BLaER1 treated with 17β-estradiol and CSF1 and Interleukin-3, amounts not matched to agents 10 nM and 100 nM (cell line): ENCODE measurements at regions not wholly inside any gene's neighbourhood (a gene's known extent, or its start where the extent isn't known, plus 50 kb on each side); places are given as distances from the start of the nearest gene placed in this dataset.

Experiments used
- H3K27ac ChIP-seq, 11 experiments: shearing (Covaris generic); formaldehyde crosslinking; 2 replicates each; pipeline ENCODE4 v1.8.1; 2022
- H3K27me3 ChIP-seq, 11 experiments: shearing (Covaris generic); formaldehyde crosslinking; 2 replicates each; pipeline ENCODE4 v1.8.1; 2022
- H3K36me3 ChIP-seq, 11 experiments: shearing (Covaris generic); formaldehyde crosslinking; 2 replicates each; pipeline ENCODE4 v1.8.1; 2022
- H3K4me1 ChIP-seq, 10 experiments: shearing (Covaris generic); formaldehyde crosslinking; 2 replicates each; pipeline ENCODE4 v1.8.1; 2022
- H3K4me2 ChIP-seq, 11 experiments: shearing (Covaris generic); formaldehyde crosslinking; 2 replicates each; pipeline ENCODE4 v1.8.1; 2022
- H3K4me3 ChIP-seq, 10 experiments: shearing (Covaris generic); formaldehyde crosslinking; 2 replicates each; pipeline ENCODE4 v1.8.1; 2022
- H3K9ac ChIP-seq, 11 experiments: shearing (Covaris generic); formaldehyde crosslinking; 2 replicates each; pipeline ENCODE4 v1.8.1; 2022
- H3K9me3 ChIP-seq, 11 experiments: shearing (Covaris generic); formaldehyde crosslinking; replicated peaks in 1 of 11; 2 replicates each; pipeline ENCODE4 v1.8.1; 2022
- H4K20me1 ChIP-seq, 11 experiments: shearing (Covaris generic); formaldehyde crosslinking; 2 replicates each; pipeline ENCODE4 v1.8.1; 2022
- Cebpa-rat ChIP-seq, 11 experiments: shearing (Covaris generic); IDR thresholded peaks; 2 replicates each; pipeline ENCODE4 v1.8.1; 2022

DNA sequence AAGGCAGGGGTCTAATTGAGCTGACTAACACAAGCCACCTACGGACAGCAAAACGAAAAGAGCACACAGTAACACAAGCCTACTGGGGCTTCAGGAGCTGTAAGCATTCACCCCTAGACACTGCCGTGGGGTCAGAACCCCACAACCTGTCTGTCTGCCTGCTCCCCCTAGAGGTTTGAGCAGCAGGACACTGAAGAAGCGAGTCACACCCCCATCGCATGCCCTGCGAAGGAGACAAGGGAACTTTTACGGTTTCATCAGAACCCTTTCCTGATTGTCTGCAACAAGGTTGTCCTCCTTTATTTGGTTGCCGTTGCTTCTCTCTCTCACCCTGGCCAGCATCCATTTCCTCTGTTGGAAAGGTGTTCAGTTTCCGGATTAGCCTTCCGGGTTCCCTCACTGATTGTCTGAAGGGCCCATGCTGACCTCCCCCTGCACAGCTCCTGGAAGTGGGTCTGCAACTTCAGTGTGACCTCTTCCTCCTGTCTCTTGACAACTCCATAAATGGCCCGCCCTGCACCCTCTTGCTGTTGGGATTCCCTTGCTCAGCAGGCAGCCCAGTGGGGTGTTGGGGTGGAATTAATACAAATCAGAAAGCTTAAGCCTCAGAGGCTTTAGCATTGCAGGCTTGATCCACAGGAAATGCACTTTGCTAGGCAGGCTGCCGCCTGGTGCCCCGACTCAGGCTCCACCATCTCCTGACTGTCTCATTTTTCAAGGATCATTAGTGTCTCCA is 258.9 kb upstream of the TLE4 start:
- H3K36me3 ChIP-seq, result no peaks in the 10 kb centered on the region

DNA sequence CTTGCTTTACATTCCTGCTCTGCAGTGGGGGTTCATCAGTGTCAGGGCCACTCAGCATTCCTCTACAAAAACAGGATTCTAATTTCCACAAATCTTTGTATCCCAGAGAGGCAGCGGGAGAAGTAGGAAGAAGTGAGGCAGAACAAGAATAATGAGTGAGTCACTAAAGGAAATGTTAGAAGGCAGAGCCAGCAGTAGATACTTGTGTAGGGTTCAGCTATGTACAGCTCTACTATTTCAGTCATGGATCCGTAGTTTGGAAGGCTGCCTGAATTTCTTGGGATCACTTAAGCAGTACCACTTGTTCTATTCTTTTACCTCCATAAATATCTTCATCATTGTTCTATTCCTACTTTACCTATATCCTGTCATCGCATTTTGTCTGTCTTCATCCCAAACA is 246.3 kb upstream of the TLE4 start:
- H3K4me2 ChIP-seq, result no peak overlapping the region
- H3K4me1 ChIP-seq, result peaks cover 0 to under 1% (median 0%) of the 10 kb centered on the region in 10 experiments; a peak in 3 of 20 replicates
- H3K27me3 ChIP-seq, result no peaks in the 10 kb centered on the region
- no peak overlapping the region for H3K9ac ChIP-seq
- no peak overlapping the region for H3K27ac ChIP-seq
- H4K20me1 ChIP-seq, result no peaks in the 10 kb centered on the region
- no peaks in the 10 kb centered on the region for H3K36me3 ChIP-seq
- H3K4me3 ChIP-seq, result no peak overlapping the region
- no peak for TF ChIP-seq Cebpa-rat (IDR thresholded peaks at IDR 0.05)
- H3K9me3 ChIP-seq, result peaks cover 0 to 4% (median 0%) of the 10 kb centered on the region in 11 experiments; a peak in 1 of 22 replicates

More for the DNA sequence above, 258.9 kb upstream of the TLE4 start:
- Histone ChIP-seq H3K27ac (no peak overlapping the region), H3K9ac (no peak overlapping the region), H3K4me1 (no peaks in the 10 kb centered on the region), H3K4me3 (no peak overlapping the region), H3K27me3 (no peaks in the 10 kb centered on the region), H4K20me1 (no peaks in the 10 kb centered on the region), H3K4me2 (no peak overlapping the region), H3K9me3 (no peaks in the 10 kb centered on the region)
- TF ChIP-seq Cebpa-rat (IDR thresholded peaks at IDR 0.05), result no peak

DNA sequence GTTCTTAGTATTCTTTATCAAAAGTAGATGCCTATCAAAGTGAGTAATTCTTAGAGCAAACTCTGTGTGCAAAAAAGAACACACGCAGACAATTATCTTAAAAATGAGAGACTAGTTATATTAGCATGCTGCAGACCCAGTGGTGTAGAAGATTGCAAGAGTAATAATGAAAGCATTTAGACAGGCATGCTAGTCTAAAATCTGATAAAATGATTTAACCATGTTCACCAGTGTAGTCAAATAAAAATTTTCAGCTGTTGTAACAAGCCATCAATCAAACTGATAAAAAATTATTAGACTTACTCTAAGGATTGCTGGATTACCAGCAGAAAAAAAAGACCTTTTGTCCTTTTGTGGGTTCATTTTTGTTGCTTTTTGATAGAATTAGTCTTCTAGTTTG is 241.9 kb upstream of the TLE4 start:
- Histone ChIP-seq H3K36me3 (no peaks in the 10 kb centered on the region), H3K4me2 (no peak overlapping the region), H4K20me1 (no peaks in the 10 kb centered on the region), H3K4me3 (no peak overlapping the region), H3K9me3 (no peaks in the 10 kb centered on the region), H3K27me3 (no peaks in the 10 kb centered on the region), H3K4me1 (peaks cover 0 to 11% (median 0%) of the 10 kb centered on the region in 10 experiments; a peak in 5 of 20 replicates), H3K27ac (no peak overlapping the region), H3K9ac (no peak overlapping the region)
- no peak for TF ChIP-seq Cebpa-rat (IDR thresholded peaks at IDR 0.05)

DNA sequence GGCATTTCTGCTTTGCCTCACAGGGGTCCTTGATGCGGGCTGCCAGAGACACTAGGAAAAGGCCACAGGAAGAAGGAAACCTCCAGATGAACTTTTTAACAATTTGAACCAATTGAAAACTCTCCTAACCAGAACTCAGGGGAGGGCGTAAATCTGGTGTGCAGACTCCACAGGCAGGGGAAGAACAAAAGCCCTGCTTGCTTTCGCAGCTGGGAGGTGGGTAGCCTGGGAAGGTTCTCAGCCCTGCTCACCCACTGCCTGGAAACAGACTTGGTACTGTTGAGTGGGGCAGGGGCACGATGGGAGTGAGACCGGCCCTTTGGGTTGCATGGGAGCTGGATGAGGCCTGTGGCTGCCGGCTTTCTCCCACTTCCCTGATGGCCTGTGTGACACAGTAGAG is 237.8 kb upstream of the TLE4 start:
- no peak overlapping the region for H3K27ac ChIP-seq
- no peak overlapping the region for H3K4me3 ChIP-seq
- H3K36me3 ChIP-seq, result peaks cover 0 to 4% (median 0%) of the 10 kb centered on the region in 11 experiments; a peak in 1 of 22 replicates
- H3K9ac ChIP-seq, result no peak overlapping the region
- no peak for TF ChIP-seq Cebpa-rat (IDR thresholded peaks at IDR 0.05)
- H3K4me1 ChIP-seq, result peaks cover 0 to 11% (median 0%) of the 10 kb centered on the region in 10 experiments; a peak in 5 of 20 replicates
- no peaks in the 10 kb centered on the region; a peak in 1 of 22 replicates for H4K20me1 ChIP-seq
- H3K9me3 ChIP-seq, result peaks cover 8 to 19% (median 13%) of the 10 kb centered on the region in 11 experiments; a peak in 21 of 22 replicates
- no peaks in the 10 kb centered on the region for H3K27me3 ChIP-seq
- H3K4me2 ChIP-seq, result no peak overlapping the region

DNA sequence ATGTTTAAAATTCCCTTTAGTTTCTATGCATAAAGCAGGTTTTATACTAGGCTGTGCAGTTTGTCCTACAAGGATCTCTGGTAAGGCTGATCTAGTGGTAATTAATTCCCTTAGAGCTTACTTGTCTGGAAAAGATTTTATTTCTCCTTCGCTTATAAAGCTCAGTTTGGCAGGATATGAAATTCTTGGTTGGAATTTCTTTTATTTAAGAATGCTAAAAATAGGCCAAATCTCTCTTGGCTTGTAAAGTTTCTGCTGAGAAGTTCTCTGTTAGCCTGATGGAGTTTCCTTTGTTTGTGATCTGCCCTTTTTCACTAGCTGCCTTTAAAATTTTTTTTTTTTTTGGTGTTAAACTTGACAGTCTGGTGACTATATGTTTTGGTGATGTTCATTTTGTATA is 237.1 kb upstream of the TLE4 start:
- Histone ChIP-seq H4K20me1 (no peaks in the 10 kb centered on the region; a peak in 1 of 22 replicates), H3K4me2 (no peak overlapping the region), H3K27me3 (no peaks in the 10 kb centered on the region), H3K4me3 (no peak overlapping the region), H3K9ac (no peak overlapping the region), H3K27ac (no peak overlapping the region), H3K4me1 (peaks cover 0 to 11% (median 0%) of the 10 kb centered on the region in 10 experiments; a peak in 5 of 20 replicates), H3K36me3 (peaks cover 0 to 4% (median 0%) of the 10 kb centered on the region in 11 experiments; a peak in 1 of 22 replicates), H3K9me3 (peaks cover 8 to 19% (median 13%) of the 10 kb centered on the region in 11 experiments; a peak in 21 of 22 replicates)
- TF ChIP-seq Cebpa-rat (IDR thresholded peaks at IDR 0.05), result no peak

DNA sequence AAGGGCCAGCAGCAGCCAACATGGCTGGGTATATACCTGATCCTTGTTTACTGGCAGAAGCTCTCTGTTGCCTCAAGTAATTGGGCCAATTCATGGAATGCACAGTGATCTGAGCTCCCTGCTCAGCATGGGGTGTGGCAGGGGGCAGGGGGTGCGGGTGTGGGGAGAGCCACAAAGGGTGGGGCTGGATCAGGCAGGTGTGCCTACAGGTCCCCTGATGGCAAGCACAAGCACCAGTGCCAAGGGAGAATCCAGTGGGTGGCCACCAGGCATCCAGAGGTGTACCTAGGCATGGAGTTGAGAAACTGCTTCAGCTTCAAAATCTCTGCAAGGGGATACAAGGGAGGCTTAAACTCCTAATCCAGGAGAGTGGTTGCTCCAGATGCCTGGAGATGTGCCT is 235.8 kb upstream of the TLE4 start:
- Histone ChIP-seq H3K4me2 (no peak overlapping the region), H3K27ac (no peak overlapping the region), H4K20me1 (no peaks in the 10 kb centered on the region; a peak in 1 of 22 replicates), H3K9ac (no peak overlapping the region), H3K4me1 (peaks cover 0 to 6% (median 0%) of the 10 kb centered on the region in 10 experiments; a peak in 5 of 20 replicates), H3K4me3 (no peak overlapping the region), H3K27me3 (no peaks in the 10 kb centered on the region), H3K36me3 (peaks cover 0 to 4% (median 0%) of the 10 kb centered on the region in 11 experiments; a peak in 1 of 22 replicates), H3K9me3 (peaks cover 8 to 19% (median 13%) of the 10 kb centered on the region in 11 experiments; a peak in 21 of 22 replicates)
- TF ChIP-seq Cebpa-rat (IDR thresholded peaks at IDR 0.05), result no peak

DNA sequence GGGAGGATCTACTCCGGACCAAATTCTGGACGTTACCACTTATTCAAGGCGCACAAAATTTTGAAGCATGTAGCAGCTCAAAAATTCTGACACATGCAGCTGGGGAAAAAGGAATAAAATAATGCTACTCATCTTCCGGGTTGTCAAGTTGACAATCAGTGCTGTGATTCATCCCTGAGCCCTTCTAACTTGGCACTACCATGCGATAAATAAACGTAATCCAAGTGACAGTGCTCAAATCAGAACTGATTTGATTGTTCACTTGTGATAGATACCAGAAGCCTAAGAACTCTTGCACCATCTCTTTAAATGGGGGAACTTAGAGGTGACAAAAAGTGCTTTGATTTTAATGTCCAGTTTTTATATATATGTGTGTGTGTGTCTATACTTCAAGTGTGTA is 230.2 kb upstream of the TLE4 start:
- H4K20me1 ChIP-seq, result no peaks in the 10 kb centered on the region; a peak in 1 of 22 replicates
- no peak overlapping the region for H3K27ac ChIP-seq
- no peaks in the 10 kb centered on the region for H3K4me1 ChIP-seq
- peaks cover 0 to 1% (median 0%) of the 10 kb centered on the region in 11 experiments; a peak in 1 of 22 replicates for H3K36me3 ChIP-seq
- no peaks in the 10 kb centered on the region for H3K27me3 ChIP-seq
- peaks cover 2 to 9% (median 7%) of the 10 kb centered on the region in 11 experiments; a peak in 20 of 22 replicates for H3K9me3 ChIP-seq
- TF ChIP-seq Cebpa-rat (IDR thresholded peaks at IDR 0.05), result no peak
- no peak overlapping the region for H3K9ac ChIP-seq
- H3K4me3 ChIP-seq, result no peak overlapping the region
- H3K4me2 ChIP-seq, result no peak overlapping the region

DNA sequence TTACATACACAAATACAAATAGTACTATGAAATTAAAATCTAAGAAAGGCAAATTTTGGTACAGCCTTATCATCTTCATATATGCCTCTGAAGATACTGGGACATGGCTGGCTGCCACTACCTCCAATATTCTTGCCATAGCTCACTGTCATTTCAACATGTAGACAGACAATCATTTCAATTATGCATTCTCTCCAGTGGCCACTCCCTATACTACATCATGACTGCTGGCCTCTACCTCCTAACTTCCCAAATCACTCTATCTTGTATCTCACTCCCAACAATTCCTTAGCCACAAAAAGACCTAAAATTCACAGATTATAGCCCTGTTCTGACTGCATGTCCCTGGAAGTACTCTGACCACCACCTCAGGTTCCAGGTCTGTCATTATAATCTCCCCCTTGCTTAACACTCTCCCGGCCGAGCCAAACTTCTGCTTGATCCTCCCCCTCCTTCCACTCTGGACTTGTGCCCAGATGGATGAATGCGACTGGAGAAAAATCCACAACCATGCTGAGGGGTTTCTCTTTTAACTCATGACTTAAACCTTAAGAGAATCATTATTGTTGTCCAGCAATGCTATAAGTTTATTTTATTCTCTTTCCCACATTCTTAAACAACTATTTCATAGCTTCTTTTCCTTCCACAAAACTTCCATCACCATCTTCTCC is 225.3 kb upstream of the TLE4 start:
- H3K9me3 ChIP-seq, result no peaks in the 10 kb centered on the region; a peak in 1 of 22 replicates
- H3K9ac ChIP-seq, result no peak overlapping the region
- H3K27me3 ChIP-seq, result no peaks in the 10 kb centered on the region
- H3K4me1 ChIP-seq, result no peaks in the 10 kb centered on the region
- H3K36me3 ChIP-seq, result no peaks in the 10 kb centered on the region
- H3K27ac ChIP-seq, result no peak overlapping the region
- H3K4me2 ChIP-seq, result no peak overlapping the region
- no peak overlapping the region for H3K4me3 ChIP-seq
- H4K20me1 ChIP-seq, result no peaks in the 10 kb centered on the region
- no peak for TF ChIP-seq Cebpa-rat (IDR thresholded peaks at IDR 0.05)

DNA sequence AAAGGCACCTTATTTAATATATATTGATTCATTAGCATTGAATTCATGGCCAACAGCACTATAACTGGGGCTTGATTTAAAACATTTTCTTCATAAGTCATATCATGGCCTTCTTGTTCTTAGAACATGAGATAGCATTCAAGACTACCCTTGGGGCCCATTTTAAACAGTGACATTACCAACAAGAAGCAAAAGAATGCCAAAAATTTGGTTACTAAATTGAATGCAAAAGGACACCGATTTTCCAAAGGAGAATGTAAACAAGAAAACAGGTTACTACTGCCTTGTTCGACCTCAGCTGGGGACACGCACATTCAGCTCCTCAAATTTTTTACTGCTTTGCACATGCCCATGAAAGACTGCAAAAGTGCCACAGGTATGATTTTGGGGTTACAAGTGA is 219.4 kb upstream of the TLE4 start:
- no peaks in the 10 kb centered on the region for H3K27me3 ChIP-seq
- H4K20me1 ChIP-seq, result no peaks in the 10 kb centered on the region
- peaks cover 0 to 5% (median 0%) of the 10 kb centered on the region in 11 experiments; a peak in 4 of 22 replicates for H3K9me3 ChIP-seq
- no peak overlapping the region for H3K4me3 ChIP-seq
- no peak overlapping the region for H3K9ac ChIP-seq
- no peak overlapping the region for H3K27ac ChIP-seq
- peaks cover 0 to 38% (median 8%) of the 10 kb centered on the region in 10 experiments; a peak in 8 of 20 replicates for H3K4me1 ChIP-seq
- no peak for TF ChIP-seq Cebpa-rat (IDR thresholded peaks at IDR 0.05)
- no peak overlapping the region for H3K4me2 ChIP-seq
- H3K36me3 ChIP-seq, result no peaks in the 10 kb centered on the region
